ENCODE measurements at regions not wholly inside any gene's neighbourhood (a gene's known extent, or its start where the extent isn't known, plus 50 kb on each side); places are given as distances from the start of the nearest gene placed in this dataset.

- TF ChIP-seq POLR2A (IDR thresholded peaks at IDR 0.05; ENCODE audit: low read depth) (no peak), EP300 (IDR thresholded peaks at IDR 0.05) (no peak), CTCF (IDR thresholded peaks at IDR 0.05) (no peak)
Measured at GRCh38 chr4:178329226-178329872, 887.1 kb upstream of the AGA start.

Data from esophagus muscularis mucosa (tissue), 4 donors.